Lower leg skin (tissue), 3 donors: ENCODE measurements at regions not wholly inside any gene's neighbourhood (a gene's known extent, or its start where the extent isn't known, plus 50 kb on each side); places are given as distances from the start of the nearest gene placed in this dataset.

ENCODE experiments used
- POLR2A ChIP-seq, 2 donors: fragments of 450-650 bp; IDR thresholded peaks; one replicate each; pipeline ENCODE4 v1.6.1; 2016 to 2017; ENCODE audit warnings: antibody characterized with exemption in 2 of 2, mild to moderate bottlenecking in 1 of 2, moderate library complexity in 1 of 2
- TF ChIP-seq, protein P1 (sequence below), 3 donors: fragments of 450-650 bp; IDR thresholded peaks; one replicate each; pipeline ENCODE4 v1.5.1; 2016; ENCODE audit warnings: antibody characterized with exemption in 3 of 3, mild to moderate bottlenecking in 3 of 3, moderate library complexity in 2 of 3

DNA sequence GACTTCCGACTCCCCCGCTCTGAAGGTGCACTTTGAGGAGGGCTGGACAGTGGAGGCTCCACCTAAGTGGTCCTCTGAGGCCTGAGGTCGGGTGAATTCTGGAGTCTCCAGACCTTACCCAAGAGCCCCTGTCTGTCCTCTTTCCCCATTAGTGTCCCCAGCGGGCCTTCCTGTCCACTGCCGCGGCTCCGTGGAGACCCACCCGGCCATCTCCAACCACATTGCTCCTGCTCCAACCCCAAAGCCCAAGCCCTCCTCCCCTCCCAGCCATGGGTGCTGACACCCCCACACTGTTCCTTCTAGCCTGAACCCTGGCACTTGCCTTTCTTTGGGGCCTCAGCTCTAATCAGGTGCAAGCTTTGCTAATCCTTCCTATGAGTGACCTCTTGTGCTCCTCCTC is 283.1 kb upstream of the TNRC6C start:
- TF ChIP-seq, protein P1, sequence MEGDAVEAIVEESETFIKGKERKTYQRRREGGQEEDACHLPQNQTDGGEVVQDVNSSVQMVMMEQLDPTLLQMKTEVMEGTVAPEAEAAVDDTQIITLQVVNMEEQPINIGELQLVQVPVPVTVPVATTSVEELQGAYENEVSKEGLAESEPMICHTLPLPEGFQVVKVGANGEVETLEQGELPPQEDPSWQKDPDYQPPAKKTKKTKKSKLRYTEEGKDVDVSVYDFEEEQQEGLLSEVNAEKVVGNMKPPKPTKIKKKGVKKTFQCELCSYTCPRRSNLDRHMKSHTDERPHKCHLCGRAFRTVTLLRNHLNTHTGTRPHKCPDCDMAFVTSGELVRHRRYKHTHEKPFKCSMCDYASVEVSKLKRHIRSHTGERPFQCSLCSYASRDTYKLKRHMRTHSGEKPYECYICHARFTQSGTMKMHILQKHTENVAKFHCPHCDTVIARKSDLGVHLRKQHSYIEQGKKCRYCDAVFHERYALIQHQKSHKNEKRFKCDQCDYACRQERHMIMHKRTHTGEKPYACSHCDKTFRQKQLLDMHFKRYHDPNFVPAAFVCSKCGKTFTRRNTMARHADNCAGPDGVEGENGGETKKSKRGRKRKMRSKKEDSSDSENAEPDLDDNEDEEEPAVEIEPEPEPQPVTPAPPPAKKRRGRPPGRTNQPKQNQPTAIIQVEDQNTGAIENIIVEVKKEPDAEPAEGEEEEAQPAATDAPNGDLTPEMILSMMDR (IDR thresholded peaks at IDR 0.05) = no peak
- TF ChIP-seq POLR2A (IDR thresholded peaks at IDR 0.05) = no peak
